Ovary (tissue), 3 donors: ENCODE measurements at regions not wholly inside any gene's neighbourhood (a gene's known extent, or its start where the extent isn't known, plus 50 kb on each side); places are given as distances from the start of the nearest gene placed in this dataset.

Experiments
- CTCF ChIP-seq, 3 donors: fragments of 450-650 bp in 2 of 3; fragments of 200-600 bp in 1 of 3; IDR thresholded peaks; one replicate each; pipeline versions ENCODE4 v1.5.1 to v1.8.0; 2016 to 2022; ENCODE audit warnings: antibody characterized with exemption in 3 of 3, mild to moderate bottlenecking in 1 of 3
- EP300 ChIP-seq: sonication (generic); formaldehyde crosslinking; IDR thresholded peaks from one replicate; pipeline ENCODE4 v1.6.1; 2017; ENCODE audit warnings: antibody characterized with exemption
- POLR2A ChIP-seq: fragments of 450-650 bp; IDR thresholded peaks from one replicate; pipeline ENCODE4 v1.6.1; 2017; ENCODE audit warnings: antibody characterized with exemption, mild to moderate bottlenecking, moderate library complexity
- donor health status: DM: no; HTN: no; CAD: no.

GRCh38 chr7:118327174-118327573 lies 102.7 kb downstream of the ANKRD7 start:
- no peak for TF ChIP-seq EP300
- TF ChIP-seq CTCF (IDR thresholded peaks at IDR 0.05): no peak
- no peak for TF ChIP-seq POLR2A
